Suppressor macrophage treated with lipopolysaccharide for 1 hour (primary cell): ENCODE measurements at regions not wholly inside any gene's neighbourhood (a gene's known extent, or its start where the extent isn't known, plus 50 kb on each side); places are given as distances from the start of the nearest gene placed in this dataset.
"Not testable (repeated sequence)": the region's sequence is repeated elsewhere in the genome, so short reads cannot be mapped to it uniquely, and the experiment has no call there.

Source experiments
- DNase-seq, 3 donors: peaks; one replicate each; pipeline ENCODE4 v3.0.0-alpha.2; 2020 to 2022

GRCh38 chr6:166803471-166803870 lies 152.9 kb downstream of the RNASET2 start:
- DNase-seq, result no peak

GRCh38 chr6:166802401-166802800 lies 153.9 kb downstream of the RNASET2 start:
- DNase-seq, result no peak

DNA sequence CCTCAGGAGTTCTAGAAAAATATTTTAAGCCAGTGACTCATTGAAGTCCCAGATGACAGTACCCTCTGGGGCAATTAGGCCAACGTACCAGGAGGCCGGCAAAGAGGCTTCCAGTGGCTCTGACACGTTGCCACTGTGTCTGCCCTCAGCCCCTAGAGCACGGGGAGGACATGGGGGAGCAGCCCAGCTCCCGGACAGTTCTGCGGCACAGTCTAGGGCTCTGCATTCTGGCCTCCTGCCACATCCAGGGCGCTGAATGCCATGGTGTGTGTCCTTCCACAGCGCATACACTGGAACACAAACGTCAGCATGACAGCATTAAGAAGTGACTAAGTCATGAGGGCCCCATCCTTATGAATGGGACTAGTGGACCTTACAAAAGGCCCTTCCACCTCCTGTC lies 156.2 kb downstream of the RNASET2 start:
- DNase-seq, result no peak

DNA sequence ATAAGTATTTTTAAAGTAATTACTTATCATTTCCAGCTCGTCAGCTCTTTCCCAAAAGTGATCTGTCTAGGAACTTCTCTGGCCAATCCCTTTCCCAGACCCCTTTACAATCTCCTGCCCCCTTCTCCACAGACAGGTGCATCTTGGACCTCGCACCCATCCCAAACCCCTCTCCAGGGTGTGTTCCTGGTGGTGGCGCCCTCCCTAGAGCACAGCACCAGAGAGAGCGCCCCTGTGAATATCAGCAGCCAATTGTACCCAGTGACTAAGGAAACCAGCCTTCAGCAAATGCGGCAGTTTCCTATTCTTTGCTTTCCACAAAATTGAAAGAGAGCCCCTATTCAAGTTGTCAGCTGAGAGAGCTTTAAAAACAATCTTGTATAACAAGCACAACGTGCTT lies 157.7 kb downstream of the RNASET2 start:
- no peak for DNase-seq

- no peak for DNase-seq
Observed at GRCh38 chr6:166796610-166797009, 159.7 kb downstream of the RNASET2 start.

- no peak for DNase-seq
Observed at GRCh38 chr6:166795879-166796278, 160.5 kb downstream of the RNASET2 start.

DNA sequence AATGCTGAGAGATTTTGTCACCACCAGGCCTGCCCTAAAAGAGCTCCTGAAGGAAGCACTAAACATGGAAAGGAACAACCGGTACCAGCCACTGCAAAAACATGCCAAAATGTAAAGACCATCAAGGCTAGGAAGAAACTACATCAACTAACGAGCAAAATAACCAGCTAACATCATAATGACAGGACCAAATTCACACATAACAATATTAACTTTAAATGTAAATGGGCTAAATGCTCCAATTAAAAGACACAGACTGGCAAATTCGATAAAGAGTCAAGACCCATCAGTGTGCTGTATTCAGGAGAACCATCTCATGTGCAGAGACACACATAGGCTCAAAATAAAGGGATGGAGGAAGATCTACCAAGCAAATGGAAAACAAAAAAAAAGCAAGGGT lies 163.8 kb upstream of the RPS6KA2 start:
- DNase-seq, result not testable (repeated sequence)

DNA sequence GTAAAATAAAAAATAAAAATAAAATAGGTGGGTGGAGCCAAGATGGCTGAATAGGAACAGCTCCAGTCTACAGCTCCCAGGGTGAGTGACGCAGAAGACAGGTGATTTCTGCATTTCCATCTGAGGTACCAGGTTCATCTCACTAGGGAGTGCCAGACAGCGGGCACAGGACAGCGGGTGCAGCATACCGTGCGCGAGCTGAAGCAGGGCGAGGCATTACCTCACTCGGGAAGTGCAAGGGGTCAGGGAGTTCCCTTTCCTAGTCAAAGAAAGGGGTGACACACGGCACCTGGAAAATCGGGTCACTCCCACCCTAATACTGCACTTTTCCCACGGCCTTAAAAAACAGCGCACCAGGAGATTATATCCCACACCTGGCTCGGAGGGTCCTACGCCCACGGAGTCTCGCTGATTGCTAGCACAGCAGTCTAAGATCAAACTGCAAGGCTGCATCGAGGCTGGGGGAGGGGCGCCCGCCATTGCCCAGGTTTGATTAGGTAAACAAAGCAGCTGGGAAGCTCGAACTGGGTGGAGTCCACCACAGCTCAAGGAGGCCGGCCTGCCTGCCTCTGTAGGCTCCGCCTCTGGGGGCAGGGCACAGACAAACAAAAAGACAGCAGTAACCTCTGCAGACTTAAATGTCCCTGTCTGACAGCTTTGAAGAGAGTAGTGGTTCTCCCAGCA lies 161.9 kb upstream of the RPS6KA2 start:
- not testable (repeated sequence) for DNase-seq

- peak; percentile 81 to 92 (median 85) for DNase-seq
Observed at GRCh38 chr6:166786704-166787293, 159.7 kb upstream of the RPS6KA2 start.

DNA sequence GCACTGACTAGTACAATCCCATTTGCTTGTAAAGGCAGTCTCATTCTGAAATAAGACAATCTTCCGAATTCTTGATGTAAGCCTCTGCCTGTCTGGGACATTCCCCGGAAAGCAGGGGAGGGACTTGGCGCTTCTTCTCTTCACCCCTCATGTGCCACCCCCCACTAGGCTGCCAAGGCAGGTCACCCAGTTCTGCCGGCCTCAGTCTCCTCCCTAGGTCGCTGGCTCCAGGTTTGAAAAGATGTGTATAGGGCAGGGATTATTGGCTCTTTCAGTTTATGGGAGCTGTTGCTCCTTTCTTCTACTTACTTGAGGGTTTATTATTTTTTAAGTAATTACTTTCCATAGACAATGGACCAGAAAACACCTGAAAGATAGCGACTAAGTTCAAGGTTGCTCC lies 158.1 kb upstream of the RPS6KA2 start:
- DNase-seq, result no peak

DNA sequence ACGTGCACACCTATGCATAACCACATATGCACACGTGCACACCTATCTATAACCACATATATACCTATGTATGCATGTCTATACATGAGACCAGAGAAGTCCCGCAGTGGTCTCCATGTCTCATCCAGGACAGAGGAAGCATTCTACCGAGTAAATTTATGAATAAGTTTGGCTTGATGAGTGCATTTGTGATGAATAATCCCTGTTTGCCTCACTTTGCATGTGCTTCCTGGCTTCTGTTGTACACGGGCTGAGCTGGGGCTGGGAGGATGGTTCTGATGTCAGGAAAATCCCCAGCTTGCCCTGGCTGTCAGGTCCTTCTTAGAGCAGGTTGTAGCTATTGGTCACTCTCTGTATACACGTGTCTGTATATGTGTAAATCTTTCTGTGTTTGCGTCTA lies 157.6 kb upstream of the RPS6KA2 start:
- peak; percentile 6 to 21 (median 15) for DNase-seq

GRCh38 chr6:166782520-166782919 lies 155.5 kb upstream of the RPS6KA2 start:
- DNase-seq, result peak in 2 of 3 donors; percentile 12 to 48

DNA sequence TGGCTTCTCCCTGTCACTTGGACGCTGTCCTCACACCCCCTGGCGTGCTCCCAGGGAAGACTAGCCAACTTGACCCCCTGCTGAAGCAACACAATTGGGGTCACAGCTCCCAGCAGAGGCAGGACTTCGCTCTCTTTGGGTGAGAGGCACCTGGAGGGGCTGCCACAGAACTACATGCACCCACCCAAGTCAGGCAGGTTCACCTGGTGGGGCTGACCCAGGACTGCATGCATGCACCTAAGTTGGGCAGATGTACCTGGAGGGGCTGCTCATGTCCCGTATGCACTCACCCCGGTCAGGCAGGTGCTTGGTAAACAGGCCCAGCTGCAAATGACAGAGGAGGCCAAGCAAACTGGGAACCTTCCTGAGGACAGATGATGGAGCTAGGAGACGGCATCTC lies 154.3 kb upstream of the RPS6KA2 start:
- no peak for DNase-seq

DNA sequence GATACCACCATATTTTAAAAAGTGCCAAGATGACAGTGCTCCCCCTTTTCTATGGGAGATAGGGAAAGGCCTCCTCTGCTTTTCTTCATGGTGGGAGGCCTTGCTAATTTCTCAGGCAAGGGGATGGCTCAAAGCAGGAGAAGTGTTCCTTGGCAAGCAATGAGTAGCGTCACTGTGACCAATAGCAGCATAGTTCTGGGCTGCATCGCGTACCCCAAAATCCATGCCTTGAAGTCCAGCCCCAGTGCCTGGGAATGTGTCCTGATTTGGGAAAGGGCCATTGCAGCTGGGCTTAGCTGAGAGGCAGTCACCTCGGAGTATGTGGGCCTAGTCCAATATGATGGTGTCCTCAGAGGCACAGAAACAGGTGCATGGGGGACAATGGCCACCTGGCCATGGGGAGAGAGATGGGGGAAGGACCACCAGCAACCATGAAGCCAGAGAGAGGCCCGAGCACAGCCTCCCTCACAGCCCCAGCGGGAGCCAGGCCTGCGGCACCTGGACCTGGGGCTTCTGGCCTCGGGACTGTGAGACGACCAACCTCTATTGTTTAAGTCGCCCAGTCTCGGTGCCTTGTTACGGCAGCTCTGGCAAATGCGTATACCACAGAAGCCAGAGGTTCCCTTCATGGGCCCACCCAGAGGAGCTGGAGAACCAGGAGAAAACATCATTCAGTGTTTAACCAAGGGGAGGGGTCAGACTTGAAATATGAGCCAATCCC lies 153.1 kb upstream of the RPS6KA2 start:
- no peak for DNase-seq

DNA sequence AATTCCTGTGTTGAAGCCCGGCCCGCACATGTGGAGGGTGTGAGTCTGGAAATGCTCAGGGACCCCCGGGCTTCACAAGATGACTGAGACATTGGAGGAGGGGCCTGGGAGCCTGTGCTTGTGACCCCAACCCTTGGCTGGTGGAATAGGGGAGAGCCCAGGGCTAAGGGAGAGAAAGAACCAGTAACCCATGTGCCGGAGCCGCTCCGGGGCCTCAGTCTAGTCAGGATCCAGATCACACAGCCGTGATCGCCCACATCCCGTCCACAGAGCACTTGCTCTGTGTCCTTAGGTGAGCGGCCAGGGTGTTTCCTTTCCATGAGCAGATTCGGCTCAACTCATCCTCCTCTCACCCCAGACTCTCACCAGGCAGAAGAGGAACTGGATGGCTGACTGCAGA lies 152.3 kb upstream of the RPS6KA2 start:
- no peak for DNase-seq

GRCh38 chr6:166778776-166779175 lies 151.7 kb upstream of the RPS6KA2 start:
- no peak for DNase-seq

DNA sequence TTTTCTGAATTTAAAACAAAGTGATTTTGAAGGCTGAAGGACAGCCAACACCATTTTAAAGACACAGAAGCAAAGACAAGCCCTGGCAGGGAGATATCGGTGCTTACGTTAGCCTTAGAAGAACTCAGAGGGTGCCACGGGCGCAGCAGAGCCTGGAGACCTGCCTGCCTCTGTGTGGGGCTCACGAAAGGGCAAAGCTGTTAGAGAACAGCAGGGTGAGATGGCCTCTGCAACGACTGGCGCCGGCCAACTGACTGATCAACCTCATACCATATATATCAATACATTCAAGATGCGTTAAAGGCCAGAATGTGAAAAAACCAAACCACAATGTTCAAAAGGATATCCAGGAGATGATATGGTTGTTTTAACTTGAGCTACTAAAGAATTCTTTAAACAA lies 151.0 kb upstream of the RPS6KA2 start:
- no peak for DNase-seq

- DNase-seq, result no peak
Observed at GRCh38 chr6:166777096-166777630, 150.1 kb upstream of the RPS6KA2 start.

DNA sequence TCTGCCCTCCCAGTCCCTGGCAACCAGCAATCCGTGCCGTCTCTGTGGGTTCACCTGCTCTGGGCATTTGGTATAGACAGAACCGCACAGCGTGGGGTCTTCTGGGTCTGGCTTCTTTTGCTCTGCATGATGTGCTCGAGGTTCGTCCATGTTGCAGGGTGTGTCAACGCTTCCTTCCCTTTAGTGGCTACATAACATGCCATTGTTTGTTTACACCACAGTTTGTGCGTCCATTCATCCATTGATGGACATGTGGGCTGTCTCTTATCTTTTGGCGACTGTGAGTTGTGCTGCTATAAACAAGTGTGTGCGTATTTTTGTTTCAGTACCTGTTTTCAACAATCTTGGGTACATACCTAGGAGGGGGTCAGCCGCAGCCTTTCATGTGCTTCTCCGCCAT lies 149.5 kb upstream of the RPS6KA2 start:
- DNase-seq, result no peak

GRCh38 chr6:166775923-166776220 lies 148.8 kb upstream of the RPS6KA2 start:
- DNase-seq, result no peak

DNA sequence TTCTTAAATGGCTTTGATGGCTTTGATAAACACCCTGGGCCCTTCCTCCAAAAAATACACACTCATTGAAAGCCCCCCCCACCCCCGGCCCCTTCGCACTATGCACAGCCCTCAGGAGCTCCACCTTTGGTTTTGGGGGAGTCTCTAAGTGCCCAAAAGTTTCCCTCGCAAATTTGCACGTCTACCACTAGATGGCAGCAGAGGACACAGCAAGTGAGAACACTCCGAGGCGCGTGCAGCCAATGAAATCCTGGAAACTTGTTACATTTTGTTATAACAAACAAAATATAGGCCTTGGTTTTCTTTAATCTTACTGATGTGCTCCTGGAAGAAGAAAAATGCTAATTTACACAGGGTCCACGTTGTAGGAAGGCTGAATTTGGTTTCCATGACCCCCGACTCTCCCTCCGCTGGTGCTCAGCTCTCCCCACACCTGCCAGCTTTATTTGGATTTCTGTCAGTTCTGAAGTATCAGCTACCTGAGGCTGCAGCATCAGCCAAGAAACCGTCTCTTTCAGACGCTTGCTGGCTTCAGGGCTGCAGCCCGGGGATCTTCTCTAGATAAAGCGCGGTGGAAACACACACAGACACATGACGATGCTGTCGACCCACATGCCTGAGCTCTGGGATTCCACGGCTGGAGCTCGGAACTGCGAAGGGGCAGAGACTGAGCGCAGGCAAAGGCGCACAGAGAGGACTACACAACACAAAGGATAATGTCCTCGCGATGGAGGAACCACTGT lies 148.3 kb upstream of the RPS6KA2 start:
- peak; percentile 82 to 92 (median 87) for DNase-seq

DNA sequence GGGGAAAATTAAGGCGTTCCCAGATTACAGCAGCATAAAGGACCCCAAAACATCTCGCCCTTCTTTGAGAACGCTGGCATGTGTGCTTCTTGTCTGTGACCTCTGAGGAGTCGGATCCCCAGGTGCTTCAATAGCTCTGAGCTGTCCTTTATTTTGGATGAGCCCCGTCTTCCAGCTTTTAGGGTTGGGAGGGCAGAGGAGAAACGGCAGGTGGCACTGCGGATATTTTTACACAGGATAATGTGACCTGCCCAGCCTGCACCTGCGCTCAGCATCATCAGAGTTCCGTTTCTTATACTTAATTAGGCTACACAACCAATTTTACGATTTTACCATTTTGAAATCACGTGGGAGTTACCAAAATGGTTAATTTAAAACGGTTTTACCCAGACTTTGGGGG lies 147.7 kb upstream of the RPS6KA2 start:
- DNase-seq, result no peak

DNA sequence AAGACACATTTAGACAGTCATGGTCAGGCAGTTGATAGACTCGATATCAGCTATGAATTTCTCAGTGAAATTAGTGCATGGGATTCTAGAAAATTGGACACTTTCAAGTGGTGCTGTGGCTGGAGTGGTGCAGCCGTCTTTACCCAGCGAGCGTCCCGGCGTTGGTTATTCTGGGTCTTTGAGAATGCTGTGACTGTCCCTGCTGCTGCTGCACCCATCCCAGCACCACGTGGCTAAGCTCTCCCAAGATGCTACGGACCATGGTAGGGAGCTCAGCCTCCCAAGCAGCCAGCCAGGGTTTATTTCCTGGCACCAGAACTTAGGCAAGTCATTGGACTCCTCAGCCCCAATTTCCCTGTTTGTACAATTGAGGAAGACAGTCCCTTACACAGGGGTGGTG lies 147.2 kb upstream of the RPS6KA2 start:
- no peak for DNase-seq

DNA sequence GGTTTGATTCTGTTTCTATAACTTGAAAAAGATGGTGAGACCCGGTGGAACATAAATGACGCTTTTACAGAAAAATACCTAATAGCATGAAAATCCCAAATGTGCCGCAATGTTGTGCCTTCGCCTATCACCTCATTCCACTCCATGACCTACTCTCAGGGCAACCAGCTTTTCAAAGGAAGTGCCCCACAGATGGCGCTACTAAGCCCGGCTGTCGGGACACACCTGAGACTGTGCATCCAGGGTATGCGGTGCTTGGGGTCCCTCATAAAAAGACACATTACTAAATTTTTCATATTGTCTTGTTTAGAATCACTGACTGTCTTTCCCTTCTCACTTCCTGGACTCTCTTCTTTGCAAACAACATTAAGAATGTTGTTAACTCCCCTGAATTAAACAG lies 145.5 kb upstream of the RPS6KA2 start:
- DNase-seq, result no peak
